ENCODE measurements at regions not wholly inside any gene's neighbourhood (a gene's known extent, or its start where the extent isn't known, plus 50 kb on each side); places are given as distances from the start of the nearest gene placed in this dataset.

GRCh38 chr12:68560851-68561422 lies 49.8 kb upstream of the RAP1B start:
- H3K9ac ChIP-seq (ENCODE audit: extremely low read depth, low read length, poor library complexity, severe bottlenecking) = no peak overlapping the region
- no peak overlapping the region for H3K27ac ChIP-seq (ENCODE audit: low read depth, low read length)
- no peaks in the 10 kb centered on the region for H3K27me3 ChIP-seq (ENCODE audit: control insufficient read depth, insufficient read depth, low read length, poor library complexity, severe bottlenecking)
- TF ChIP-seq, protein P1, sequence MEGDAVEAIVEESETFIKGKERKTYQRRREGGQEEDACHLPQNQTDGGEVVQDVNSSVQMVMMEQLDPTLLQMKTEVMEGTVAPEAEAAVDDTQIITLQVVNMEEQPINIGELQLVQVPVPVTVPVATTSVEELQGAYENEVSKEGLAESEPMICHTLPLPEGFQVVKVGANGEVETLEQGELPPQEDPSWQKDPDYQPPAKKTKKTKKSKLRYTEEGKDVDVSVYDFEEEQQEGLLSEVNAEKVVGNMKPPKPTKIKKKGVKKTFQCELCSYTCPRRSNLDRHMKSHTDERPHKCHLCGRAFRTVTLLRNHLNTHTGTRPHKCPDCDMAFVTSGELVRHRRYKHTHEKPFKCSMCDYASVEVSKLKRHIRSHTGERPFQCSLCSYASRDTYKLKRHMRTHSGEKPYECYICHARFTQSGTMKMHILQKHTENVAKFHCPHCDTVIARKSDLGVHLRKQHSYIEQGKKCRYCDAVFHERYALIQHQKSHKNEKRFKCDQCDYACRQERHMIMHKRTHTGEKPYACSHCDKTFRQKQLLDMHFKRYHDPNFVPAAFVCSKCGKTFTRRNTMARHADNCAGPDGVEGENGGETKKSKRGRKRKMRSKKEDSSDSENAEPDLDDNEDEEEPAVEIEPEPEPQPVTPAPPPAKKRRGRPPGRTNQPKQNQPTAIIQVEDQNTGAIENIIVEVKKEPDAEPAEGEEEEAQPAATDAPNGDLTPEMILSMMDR (conservative IDR thresholded peaks at IDR 0.05) = no peak
- H3K4me3 ChIP-seq (ENCODE audit: low read length) = no peak overlapping the region
- no peak for DNase-seq
- peak overlapping the region; percentile 61 for H3K27ac Mint-ChIP-seq
- no peaks in the 10 kb centered on the region for H3K36me3 ChIP-seq (ENCODE audit: control insufficient read depth, insufficient read depth, low read length)
- H3K9me3 ChIP-seq (ENCODE audit: control insufficient read depth, low read length) = no peaks in the 10 kb centered on the region
- no peaks in the 10 kb centered on the region for H3K4me1 ChIP-seq (ENCODE audit: control insufficient read depth, insufficient read depth, low read length)
- H3K27me3 Mint-ChIP-seq (ENCODE audit: insufficient read depth) = no peaks in the 10 kb centered on the region
- H3K4me3 Mint-ChIP-seq = no peak overlapping the region
- 94 to 96% methylated on average over 5 of the region's 5 CpGs for WGBS, 2 experiments (ENCODE audit: insufficient coverage in 1 of 2, insufficient read length in 1 of 2)
- no peaks in the 10 kb centered on the region for H3K36me3 Mint-ChIP-seq (ENCODE audit: low read depth)
- H3K4me1 Mint-ChIP-seq = peaks cover 12% of the 10 kb centered on the region
- H3K9me3 Mint-ChIP-seq = no peaks in the 10 kb centered on the region
